ENCODE measurements at regions not wholly inside any gene's neighbourhood (a gene's known extent, or its start where the extent isn't known, plus 50 kb on each side); places are given as distances from the start of the nearest gene placed in this dataset.
A peak's percentile ranks its signal among the peaks of the same experiment; 100 is the strongest.

DNA sequence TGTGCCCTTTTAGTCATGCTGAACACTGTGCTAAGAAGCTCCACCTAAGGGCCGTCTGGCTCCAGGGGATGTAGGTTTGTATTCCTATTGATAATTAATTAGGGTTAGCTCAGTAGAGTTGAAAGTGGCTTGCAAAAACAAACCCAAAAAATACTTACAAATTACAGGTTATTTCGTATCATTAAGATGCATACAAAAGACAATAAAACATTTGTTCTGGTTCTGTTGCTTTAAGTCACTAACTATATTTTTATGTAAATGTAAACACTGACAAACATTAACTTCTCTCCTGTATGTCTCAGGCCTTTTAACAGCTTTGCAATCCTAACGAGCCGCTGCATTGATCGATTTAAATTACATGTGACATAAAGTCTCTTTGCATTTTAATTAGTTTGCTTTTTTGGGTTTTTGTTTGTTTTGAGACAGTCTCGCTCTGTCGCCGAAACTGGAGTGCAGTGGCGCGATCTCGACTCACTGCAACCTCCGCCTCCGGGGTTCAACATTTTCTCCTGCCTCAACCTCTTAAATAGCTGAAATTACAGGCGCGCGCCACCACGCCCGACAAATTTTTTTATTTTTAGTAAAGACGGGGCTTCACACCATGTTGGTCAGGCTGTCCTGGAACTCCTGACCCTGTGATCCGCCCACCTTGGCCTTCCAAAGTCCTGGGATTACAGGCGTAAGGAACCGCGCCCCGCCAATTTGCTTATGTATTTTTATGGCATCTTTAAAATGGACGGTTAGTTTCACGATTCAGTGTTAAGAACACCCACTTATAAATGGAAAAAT, 110.9 kb downstream of the HFE start:
- peak; percentile 45 for DNase-seq (ENCODE audit: low spot score)

DNA sequence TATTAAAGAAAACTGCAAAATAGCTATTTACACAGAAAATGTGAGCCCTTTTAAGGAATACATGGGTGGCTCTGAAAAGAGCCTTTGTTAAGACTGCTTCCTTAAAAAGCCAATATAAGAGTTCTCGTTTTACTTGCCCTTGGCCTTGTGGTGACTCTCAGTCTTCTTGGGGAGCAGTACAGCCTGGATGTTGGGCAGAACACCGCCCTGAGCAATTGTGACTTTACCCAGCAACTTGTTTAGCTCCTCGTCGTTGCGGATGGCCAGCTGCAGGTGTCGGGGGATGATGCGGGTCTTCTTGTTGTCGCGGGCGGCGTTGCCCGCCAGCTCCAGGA, 111.5 kb downstream of the HFE start:
- no peak for DNase-seq (ENCODE audit: low spot score)

DNA sequence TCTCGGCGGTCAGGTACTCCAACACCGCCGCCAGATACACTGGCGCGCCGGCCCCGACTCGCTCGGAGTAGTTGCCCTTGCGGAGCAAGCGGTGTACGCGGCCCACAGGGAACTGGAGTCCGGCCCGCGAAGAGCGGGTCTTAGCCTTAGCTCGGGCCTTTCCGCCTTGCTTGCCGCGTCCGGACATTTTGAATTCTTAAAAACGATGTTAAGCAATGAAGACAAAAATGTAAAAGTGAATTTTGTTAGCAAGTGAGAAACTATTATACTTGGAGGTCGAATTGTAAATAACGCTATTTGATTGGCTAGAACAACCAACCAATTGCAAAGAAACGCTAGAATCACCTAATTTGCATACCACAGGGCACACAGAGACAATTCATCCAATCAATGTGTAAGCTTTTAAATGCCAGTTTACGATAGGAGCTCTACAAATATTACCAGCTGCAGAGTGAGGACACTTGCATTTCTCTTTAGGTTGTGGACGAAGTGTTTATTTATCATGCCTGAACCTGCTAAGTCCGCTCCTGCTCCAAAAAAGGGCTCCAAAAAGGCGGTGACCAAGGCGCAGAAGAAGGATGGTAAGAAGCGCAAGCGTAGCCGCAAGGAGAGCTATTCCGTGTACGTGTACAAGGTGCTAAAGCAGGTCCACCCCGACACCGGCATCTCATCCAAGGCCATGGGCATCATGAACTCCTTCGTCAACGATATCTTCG, 112.0 kb downstream of the HFE start:
- peak; percentile 93 for DNase-seq (ENCODE audit: low spot score)

DNA sequence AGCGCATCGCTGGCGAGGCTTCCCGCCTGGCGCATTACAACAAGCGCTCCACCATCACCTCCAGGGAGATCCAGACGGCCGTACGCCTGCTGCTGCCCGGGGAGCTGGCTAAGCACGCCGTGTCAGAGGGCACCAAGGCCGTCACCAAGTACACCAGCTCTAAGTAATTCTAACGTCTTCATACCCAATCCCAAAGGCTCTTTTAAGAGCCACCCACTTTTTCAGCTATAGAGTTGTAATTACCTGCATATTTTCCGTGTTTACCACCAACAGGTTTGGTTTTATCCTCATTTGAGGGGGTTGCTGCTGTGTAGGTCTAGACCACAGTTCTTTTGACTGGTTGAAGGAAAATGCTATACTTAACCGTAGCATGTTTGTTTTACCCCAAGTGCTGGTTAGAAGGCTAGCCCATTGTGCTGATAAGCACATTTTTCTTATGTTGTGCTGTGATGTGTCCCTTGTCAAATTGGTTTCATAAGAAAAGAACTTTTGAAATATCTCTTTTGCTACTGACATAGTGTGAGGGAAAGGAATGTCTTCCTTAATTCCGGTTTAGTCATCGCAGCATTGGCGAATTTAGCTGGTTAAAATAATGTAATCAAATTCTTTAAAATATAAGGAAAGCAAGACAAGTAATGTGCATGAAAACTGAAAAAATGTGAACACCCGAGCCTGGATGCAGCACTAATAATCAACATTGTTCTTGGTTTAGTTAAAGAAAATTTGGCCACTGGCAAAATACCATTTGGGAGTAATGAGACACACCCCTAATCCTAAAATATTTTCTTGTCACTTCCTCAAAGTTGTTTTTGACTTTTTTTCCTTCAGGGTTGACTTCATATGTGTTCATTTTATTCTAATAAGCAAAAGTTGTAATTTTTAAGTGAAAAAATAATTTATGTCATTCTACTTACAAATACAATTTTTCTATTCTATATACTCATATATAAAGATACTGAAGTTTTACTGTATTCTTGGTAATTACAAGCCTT, 112.8 kb downstream of the HFE start:
- peak; percentile 42 for DNase-seq (ENCODE audit: low spot score)

DNA sequence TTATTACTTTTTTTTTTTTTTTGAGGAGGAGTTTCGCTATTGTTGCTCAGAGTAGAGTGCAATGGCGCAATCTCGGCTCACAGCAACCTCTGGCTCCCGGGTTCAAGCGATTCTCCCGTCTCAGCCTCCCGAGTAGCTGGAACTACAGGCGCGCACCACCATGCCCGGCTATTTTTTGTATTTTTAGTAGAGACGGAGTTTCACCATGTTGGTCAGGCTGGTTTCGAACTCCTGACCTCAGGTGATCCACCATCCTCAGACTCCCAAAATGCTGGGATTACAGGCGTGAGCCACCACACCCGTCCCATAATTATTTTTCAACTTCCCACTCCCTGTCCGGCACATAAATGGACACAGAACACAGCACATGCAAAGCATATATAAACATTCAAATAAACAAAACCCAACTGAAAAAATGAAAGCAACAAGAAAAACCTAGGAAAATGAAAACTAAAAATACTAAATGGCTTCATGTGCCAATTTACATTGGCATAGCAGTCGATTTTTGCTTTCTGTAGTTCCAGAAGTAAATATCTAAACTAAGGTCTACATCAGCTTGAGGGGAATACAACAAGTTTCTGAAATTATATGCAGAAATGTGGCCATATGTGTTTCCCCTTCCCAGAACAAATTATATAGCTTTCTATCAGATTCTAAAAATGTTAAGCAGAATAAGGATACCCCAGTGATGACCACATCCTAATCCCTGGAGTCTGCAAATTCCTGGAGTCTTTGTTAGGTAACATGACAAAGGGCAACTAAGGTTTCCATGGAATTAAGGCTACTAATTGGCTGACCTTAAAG, 113.9 kb downstream of the HFE start:
- no peak for DNase-seq (ENCODE audit: low spot score)

DNA sequence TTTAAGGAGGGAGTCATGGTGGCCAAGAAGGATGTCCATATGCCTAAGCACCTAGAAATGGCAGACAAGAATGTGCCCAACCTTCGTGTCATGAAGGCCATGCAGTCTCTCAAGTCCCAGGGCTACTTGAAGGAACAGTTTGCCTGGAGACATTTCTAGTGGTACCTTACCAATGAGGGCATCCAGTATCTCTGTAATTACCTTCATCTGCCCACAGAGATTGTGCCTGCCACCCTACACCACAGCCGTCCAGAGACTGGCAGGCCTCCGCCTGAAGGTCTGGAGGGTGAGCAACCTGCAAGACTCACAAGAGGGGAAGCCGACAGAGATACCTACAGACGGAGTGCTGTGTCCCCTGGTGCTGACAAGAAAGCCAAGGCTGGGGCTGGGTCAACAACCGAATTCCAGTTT, 115.0 kb downstream of the HFE start:
- no peak for DNase-seq (ENCODE audit: low spot score)

DNA sequence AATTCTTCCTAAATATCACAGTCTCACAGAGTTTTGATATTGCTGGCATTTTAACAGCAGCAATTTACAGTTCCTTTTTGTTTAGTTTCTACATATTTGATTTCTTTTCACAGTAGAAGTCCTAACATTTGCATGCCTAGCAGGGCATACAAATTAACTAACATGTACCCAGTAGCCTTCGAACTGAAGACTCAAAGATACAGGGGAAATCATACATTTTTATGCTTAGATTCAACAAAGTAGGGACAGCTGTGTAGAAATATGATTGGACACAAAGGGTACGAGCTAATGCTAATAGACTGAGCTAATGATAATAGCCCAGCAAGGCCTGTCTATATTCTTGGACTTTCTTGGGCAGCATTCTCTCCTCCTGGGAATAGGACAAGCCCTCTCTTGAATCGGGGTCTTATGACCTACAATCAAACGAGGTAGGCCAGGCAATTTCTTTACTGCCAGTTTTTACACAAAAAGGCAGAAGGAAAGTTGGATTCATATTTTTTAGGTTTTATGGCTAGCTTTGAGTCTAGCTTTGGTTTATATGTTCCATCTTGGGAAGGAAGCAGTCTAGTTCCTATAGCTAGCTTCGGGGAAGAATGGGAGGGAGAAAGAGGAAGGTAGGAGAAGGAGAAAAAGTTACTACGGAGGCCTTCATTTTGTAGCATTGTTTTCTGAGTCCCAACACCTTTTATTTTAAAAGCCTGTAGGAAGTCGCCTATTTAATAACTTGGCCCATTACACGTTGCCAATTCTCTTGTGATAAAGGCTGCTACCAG, 115.8 kb downstream of the HFE start:
- no peak for DNase-seq (ENCODE audit: low spot score)

DNA sequence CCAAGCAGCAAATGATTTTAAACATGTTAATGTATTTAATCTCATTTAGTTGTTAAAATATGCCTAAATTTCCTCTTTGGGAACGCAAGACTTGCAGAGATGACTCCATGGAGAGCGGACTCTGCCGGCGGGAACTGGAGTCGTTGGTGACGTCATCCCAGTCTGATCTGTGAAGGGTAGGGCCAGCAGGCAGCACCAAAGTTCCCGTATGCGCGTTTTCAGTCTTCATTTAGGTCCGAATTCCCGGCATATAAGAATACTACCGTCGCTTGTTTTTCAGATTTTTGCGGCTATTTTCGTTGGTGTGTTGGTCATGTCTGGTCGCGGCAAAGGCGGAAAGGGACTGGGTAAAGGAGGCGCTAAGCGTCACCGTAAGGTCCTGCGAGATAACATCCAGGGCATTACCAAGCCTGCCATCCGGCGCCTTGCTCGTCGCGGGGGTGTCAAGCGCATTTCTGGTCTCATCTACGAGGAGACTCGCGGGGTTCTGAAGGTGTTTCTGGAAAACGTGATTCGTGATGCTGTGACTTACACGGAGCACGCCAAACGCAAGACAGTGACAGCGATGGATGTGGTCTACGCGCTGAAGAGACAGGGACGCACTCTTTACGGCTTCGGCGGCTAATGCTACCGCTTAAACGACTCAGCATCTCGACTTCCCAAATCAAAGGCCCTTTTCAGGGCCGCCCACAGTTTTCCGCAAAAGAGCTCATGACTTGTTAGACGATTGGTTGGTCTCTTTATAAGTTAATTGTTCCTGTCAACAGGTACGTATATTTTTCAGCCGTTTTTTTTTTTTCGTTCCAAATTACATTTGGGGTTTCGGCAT, 117.3 kb downstream of the HFE start:
- DNase-seq (ENCODE audit: low spot score) = peak; percentile 91

DNA sequence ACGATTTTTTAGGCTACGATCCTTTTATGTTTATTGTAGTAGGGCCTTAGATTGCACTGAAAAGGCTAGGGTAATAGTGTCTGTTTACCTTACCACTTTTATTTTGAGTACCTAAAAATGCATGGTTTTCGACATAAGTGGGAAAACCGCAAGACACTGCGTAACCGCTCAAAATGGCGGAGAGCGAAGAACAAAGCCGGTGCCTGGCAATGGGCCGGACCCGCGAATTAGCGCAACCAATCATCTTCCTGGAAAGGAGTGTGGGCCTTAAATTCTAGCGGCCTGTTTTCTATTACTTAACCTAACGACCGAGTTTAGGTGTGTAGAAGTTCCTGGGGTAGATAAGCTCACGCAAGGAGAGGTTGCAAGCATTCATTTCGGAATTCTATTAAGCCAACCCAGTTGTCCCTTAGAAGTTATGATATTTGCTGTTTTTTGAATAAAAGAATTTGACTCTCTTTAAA, 118.0 kb downstream of the HFE start:
- DNase-seq (ENCODE audit: low spot score) = peak; percentile 73

DNA sequence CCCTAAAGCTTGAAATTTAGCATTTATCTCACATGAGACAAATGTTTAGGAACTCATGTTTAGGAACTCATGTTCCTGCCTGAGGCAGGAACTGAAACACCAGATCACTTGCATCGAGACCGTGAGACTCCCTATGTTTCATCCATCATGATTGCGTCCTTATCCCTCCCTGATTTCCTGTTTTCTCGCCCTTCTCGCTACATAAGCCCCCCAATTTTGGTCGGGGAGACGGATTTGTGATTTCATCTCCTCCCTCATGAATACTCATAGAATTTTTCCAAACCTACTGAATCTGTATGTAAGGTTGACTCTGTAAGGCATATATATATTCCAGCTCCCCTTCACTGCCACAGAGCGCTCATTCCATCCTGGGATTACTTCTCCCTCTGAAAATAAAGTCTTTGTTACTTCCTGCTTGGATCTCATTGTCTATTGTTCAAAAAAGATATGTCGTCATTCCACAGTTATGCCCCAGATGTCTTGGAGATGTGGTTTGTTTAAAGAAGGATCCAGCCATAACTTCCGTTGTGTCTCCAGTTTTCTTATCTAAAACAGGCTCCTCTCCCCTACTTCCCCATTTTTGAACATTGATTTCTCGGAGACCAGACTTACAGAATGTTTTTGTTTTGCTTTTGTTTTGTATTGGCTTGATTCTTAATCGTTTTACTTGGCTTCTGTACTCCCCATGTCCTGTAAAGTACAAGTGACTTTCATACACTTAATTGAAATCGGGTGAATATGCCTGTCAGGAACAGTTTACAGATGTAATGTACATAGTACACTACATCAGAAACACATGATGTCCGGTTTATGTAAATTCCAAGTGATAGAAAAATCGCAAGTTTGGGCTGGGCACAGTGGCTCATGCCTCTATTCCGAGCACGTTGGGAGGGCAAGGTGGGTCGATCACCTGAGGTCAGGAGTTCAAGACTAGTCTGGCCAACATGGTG, 118.7 kb downstream of the HFE start:
- peak; percentile 83 for DNase-seq (ENCODE audit: low spot score)

DNA sequence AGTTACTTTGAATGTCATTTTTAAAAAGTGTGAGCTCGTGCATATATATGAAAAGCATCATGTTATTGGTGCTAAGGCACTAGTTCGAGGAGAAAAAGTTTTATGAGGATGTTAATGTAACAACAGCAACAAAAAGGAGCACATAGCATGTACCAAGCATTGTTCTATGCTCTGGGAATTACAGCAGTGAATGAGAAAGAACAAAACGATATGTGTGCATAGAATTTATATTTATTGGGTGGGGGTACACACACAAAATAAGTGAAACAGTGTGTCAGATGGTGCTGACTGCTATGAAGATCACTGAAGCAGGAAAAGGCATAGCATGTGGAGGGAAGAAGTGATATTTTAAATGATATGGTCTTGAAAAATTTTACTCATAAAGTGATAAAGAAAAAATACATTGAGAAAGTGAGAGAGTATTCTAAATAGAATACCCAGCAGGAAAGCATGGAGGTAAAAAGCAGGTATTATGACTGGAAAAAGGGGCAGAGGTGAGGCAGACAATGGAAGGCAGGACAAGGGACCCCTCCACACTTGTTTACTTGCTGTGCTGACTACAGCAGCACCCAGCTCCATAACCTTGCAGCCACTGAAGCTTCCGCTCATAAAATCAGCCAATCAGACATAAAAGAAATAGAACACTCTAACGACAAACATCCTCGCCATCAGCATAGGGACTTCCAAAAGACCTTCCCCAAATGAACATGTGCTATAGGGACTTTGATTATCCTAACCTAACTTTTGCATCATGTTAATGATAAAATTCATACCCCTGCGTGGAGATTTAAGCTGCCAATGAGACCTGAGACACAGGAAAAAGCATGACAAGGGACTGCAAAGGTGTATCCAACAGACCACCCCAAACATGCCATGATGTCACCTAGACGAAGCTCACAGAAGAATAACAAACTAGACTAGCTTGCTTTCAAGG, 119.9 kb downstream of the HFE start:
- DNase-seq (ENCODE audit: low spot score) = no peak

DNA sequence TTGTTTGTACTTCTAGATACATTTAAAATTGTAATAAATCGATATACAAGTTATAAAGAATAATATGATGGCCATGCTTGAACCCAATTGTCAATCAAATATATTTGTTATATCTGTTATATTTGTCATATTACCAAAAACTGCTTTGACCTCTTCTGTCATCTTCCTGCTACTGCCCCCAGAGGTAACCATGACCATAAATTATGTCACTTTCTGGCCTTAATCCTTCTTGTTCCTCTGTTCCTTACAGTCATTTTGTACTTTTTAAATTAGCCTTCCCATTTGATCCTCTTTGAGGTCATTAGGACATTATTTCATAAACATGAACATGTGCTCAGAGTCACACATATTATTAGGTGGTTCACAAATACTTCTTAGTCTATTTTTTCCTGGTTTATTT, 124.7 kb downstream of the HFE start:
- no peak for DNase-seq (ENCODE audit: low spot score)

DNA sequence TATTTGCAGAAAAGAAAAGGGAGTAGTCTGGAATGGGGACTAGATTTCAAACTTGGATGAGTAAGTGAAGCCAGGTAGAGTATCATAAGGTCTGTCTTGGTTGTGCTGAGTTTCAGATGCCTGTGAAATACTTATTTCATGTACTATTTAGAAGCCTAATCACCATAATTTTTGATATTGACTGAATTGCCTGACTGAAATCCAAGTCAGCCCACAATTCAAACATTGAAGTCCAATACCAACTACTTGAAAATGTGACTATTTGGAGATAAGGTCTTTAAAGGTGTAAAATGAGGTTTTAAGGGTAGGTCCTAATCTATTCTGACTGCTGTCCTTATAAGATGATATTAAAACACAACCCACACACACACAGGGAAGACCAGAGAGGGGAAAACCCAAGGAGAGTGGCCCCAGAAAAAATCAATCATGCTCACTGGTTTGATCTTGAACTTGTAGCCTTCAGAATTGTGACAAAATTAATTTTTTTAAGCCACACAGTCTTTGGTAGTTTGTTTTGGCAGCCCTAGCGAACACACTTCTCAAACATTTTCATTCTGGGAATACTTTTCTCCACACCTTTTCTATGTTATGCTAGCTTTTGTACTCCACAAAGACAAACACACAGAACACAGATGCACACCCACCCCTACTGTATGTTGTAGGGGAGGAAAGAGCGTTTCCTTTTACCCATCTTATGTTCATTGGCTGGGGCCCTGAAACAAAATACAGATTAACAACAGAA, 126.3 kb downstream of the HFE start:
- DNase-seq (ENCODE audit: low spot score) = no peak

DNA sequence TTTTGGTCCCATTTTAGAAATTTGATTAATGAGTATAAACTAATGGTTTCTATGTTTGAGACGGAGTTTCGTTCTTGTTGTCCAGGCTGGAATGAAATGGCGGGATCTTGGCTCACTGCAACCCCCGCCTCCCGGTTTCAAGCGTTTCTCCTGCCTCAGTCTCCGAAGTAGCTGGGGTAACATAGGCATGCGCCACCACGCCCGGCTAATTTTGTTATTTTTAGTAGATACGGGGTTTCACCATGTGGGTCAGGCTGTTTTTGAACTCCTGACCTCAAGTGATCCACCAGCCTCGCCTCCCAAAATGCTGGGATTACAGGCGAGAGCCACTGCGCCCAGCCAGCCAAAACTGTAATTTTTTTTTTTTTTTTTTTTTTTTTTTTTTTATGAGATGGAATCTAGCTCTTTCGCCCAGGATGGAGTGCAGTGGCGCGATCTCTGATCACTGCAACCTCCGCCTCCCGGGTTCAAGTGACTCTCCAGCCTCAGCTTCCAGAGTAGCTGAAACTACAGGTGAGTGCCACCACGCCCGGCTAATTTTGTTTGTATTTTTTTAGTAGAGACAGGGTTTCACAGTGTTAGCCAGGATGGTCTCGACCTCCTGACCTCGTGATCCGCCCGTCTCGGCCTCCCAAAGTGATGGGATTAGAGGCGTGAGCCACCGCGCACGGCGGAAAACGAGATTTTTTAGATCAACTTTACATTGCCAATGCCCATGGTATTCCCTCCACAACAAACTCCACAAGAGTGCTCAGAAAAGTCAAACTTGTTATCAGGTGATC, 127.8 kb downstream of the HFE start:
- no peak for DNase-seq (ENCODE audit: low spot score)

DNA sequence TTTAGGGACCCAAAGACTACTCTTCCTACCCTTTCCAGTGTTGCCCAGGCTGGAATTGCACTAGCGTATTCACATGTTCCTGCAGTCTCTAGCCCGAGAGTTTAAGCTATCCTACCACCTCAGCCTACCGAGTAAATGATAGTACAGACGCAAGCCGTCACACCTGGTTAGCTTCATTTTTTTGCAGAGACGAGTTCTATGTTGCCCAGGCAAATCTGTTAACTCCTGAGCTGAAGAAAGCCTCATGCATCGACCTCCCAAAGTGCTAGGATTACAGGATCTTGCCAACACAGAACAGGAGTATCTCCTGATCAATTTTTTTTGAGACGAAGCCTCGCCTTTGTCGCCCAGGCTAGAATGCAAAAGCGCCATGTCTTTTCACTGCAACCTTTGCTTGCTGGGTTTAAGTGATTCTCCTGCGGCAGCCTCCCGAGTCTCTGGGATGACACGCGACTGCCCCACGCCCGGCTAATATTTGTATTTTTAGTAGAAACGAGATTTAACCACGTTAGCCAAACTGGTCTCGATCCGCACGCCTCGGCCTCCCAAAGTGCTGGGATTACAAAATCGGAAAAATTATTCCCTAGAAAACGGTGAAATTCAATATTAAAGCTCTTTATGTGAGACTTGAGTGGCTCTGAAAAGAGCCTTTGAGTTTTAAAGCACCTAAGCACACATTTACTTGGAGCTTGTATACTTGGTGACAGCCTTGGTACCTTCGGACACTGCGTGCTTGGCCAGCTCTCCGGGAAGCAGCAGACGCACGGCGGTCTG, 128.5 kb downstream of the HFE start:
- no peak for DNase-seq (ENCODE audit: low spot score)

All from kidney capillary endothelial cell (primary cell).